ENCODE measurements at regions not wholly inside any gene's neighbourhood (a gene's known extent, or its start where the extent isn't known, plus 50 kb on each side); places are given as distances from the start of the nearest gene placed in this dataset.

GRCh38 chr4:153943738-153944415 is 155.0 kb upstream of the SFRP2 start:
- FAIRE-seq (no peak), DNase-seq (ENCODE audit: insufficient read length) (no peak)
- TF ChIP-seq POLR2A (IDR thresholded peaks at IDR 0.05; ENCODE audit: low read depth, low read length), result no peak
- no peak for TF ChIP-seq TAF1 (IDR thresholded peaks at IDR 0.05; ENCODE audit: borderline replicate concordance, low read depth, low read length)
- TF ChIP-seq POLR2AphosphoS5 (IDR thresholded peaks at IDR 0.05; ENCODE audit: low read depth, low read length), result no peak

- no peak for DNase-seq (ENCODE audit: insufficient read length)
- FAIRE-seq, result no peak
- TF ChIP-seq POLR2A (IDR thresholded peaks at IDR 0.05; ENCODE audit: low read depth, low read length) (no peak), TAF1 (IDR thresholded peaks at IDR 0.05; ENCODE audit: borderline replicate concordance, low read depth, low read length) (no peak), POLR2AphosphoS5 (IDR thresholded peaks at IDR 0.05; ENCODE audit: low read depth, low read length) (no peak)
These were observed 152.0 kb upstream of the SFRP2 start for GRCh38 chr4:153940916-153941315.

- no peak for FAIRE-seq
- DNase-seq (ENCODE audit: insufficient read length), result no peak
- TF ChIP-seq POLR2A (IDR thresholded peaks at IDR 0.05; ENCODE audit: low read depth, low read length) (no peak), TAF1 (IDR thresholded peaks at IDR 0.05; ENCODE audit: borderline replicate concordance, low read depth, low read length) (no peak), POLR2AphosphoS5 (IDR thresholded peaks at IDR 0.05; ENCODE audit: low read depth, low read length) (no peak)
These were observed 150.7 kb upstream of the SFRP2 start for GRCh38 chr4:153939570-153939969.

- FAIRE-seq, result no peak
- TF ChIP-seq POLR2A (IDR thresholded peaks at IDR 0.05; ENCODE audit: low read depth, low read length) (no peak), TAF1 (IDR thresholded peaks at IDR 0.05; ENCODE audit: borderline replicate concordance, low read depth, low read length) (no peak), POLR2AphosphoS5 (IDR thresholded peaks at IDR 0.05; ENCODE audit: low read depth, low read length) (no peak)
- no peak for DNase-seq (ENCODE audit: insufficient read length)
These were observed 150.1 kb upstream of the SFRP2 start for GRCh38 chr4:153938994-153939393.

- DNase-seq (ENCODE audit: insufficient read length) (no peak), FAIRE-seq (no peak)
- TF ChIP-seq TAF1 (IDR thresholded peaks at IDR 0.05; ENCODE audit: borderline replicate concordance, low read depth, low read length) (no peak), POLR2A (IDR thresholded peaks at IDR 0.05; ENCODE audit: low read depth, low read length) (no peak), POLR2AphosphoS5 (IDR thresholded peaks at IDR 0.05; ENCODE audit: low read depth, low read length) (no peak)
These were observed 148.4 kb upstream of the SFRP2 start for GRCh38 chr4:153937289-153937688.

GRCh38 chr4:153936121-153936520 is 147.2 kb upstream of the SFRP2 start:
- FAIRE-seq, result no peak
- TF ChIP-seq POLR2A (IDR thresholded peaks at IDR 0.05; ENCODE audit: low read depth, low read length), result no peak
- no peak for TF ChIP-seq POLR2AphosphoS5 (IDR thresholded peaks at IDR 0.05; ENCODE audit: low read depth, low read length)
- no peak for TF ChIP-seq TAF1 (IDR thresholded peaks at IDR 0.05; ENCODE audit: borderline replicate concordance, low read depth, low read length)

GRCh38 chr4:153934688-153935017 is 145.8 kb upstream of the SFRP2 start:
- FAIRE-seq (no peak), DNase-seq (ENCODE audit: insufficient read length) (no peak)
- no peak for TF ChIP-seq POLR2AphosphoS5 (IDR thresholded peaks at IDR 0.05; ENCODE audit: low read depth, low read length)
- TF ChIP-seq POLR2A (IDR thresholded peaks at IDR 0.05; ENCODE audit: low read depth, low read length), result no peak

More at GRCh38 chr4:153936121-153936520, 147.2 kb upstream of the SFRP2 start:
- DNase-seq (ENCODE audit: insufficient read length), result no peak

- no peak for TF ChIP-seq TAF1 (IDR thresholded peaks at IDR 0.05; ENCODE audit: borderline replicate concordance, low read depth, low read length)
- TF ChIP-seq POLR2AphosphoS5 (IDR thresholded peaks at IDR 0.05; ENCODE audit: low read depth, low read length), result no peak
- TF ChIP-seq POLR2A (IDR thresholded peaks at IDR 0.05; ENCODE audit: low read depth, low read length), result no peak
- no peak for DNase-seq (ENCODE audit: insufficient read length)
- no peak for FAIRE-seq
These were observed 145.2 kb upstream of the SFRP2 start for GRCh38 chr4:153933915-153934687.

- TF ChIP-seq TAF1 (IDR thresholded peaks at IDR 0.05; ENCODE audit: borderline replicate concordance, low read depth, low read length), result no peak
- no peak for TF ChIP-seq POLR2AphosphoS5 (IDR thresholded peaks at IDR 0.05; ENCODE audit: low read depth, low read length)
- TF ChIP-seq POLR2A (IDR thresholded peaks at IDR 0.05; ENCODE audit: low read depth, low read length), result no peak
- no peak for DNase-seq (ENCODE audit: insufficient read length)
- no peak for FAIRE-seq
These were observed 142.9 kb upstream of the SFRP2 start for GRCh38 chr4:153931804-153932203.

- FAIRE-seq (no peak), DNase-seq (ENCODE audit: insufficient read length) (no peak)
- TF ChIP-seq POLR2AphosphoS5 (IDR thresholded peaks at IDR 0.05; ENCODE audit: low read depth, low read length) (no peak), TAF1 (IDR thresholded peaks at IDR 0.05; ENCODE audit: borderline replicate concordance, low read depth, low read length) (no peak), POLR2A (IDR thresholded peaks at IDR 0.05; ENCODE audit: low read depth, low read length) (no peak)
These were observed 140.8 kb upstream of the SFRP2 start for GRCh38 chr4:153929675-153930074.

- FAIRE-seq (no peak), DNase-seq (ENCODE audit: insufficient read length) (no peak)
- no peak for TF ChIP-seq TAF1 (IDR thresholded peaks at IDR 0.05; ENCODE audit: borderline replicate concordance, low read depth, low read length)
- TF ChIP-seq POLR2AphosphoS5 (IDR thresholded peaks at IDR 0.05; ENCODE audit: low read depth, low read length), result no peak
- TF ChIP-seq POLR2A (IDR thresholded peaks at IDR 0.05; ENCODE audit: low read depth, low read length), result no peak
These were observed 138.6 kb upstream of the SFRP2 start for GRCh38 chr4:153927451-153927850.

- TF ChIP-seq POLR2AphosphoS5 (IDR thresholded peaks at IDR 0.05; ENCODE audit: low read depth, low read length) (no peak), POLR2A (IDR thresholded peaks at IDR 0.05; ENCODE audit: low read depth, low read length) (no peak), TAF1 (IDR thresholded peaks at IDR 0.05; ENCODE audit: borderline replicate concordance, low read depth, low read length) (no peak)
- DNase-seq (ENCODE audit: insufficient read length), result no peak
- FAIRE-seq, result no peak
These were observed 133.3 kb upstream of the SFRP2 start for GRCh38 chr4:153922148-153922547.
